Tibial artery (tissue), 4 donors: ENCODE measurements at regions not wholly inside any gene's neighbourhood (a gene's known extent, or its start where the extent isn't known, plus 50 kb on each side); places are given as distances from the start of the nearest gene placed in this dataset.

Experiments used
- DNase-seq, 2 donors: peaks; one replicate each; pipeline ENCODE4 v3.0.0-alpha.2; 2019
- H3K27ac ChIP-seq, 2 donors: fragments of 200-600 bp; sonication (generic) in 1 of 2; 1 replicate in 1 of 2; 2 replicates in 1 of 2; pipeline ENCODE4 v1.5.1; 2018 to 2019; ENCODE audit warnings: mild to moderate bottlenecking in 1 of 2
- H3K27me3 ChIP-seq, 2 donors: fragments of 200-600 bp; sonication (generic) in 1 of 2; one replicate each; pipeline versions ENCODE4 v1.5.1 to v1.6.0; 2016 to 2019
- H3K36me3 ChIP-seq, 3 donors: fragments of 200-600 bp; sonication (generic) in 2 of 3; one replicate each; pipeline ENCODE4 v1.5.1; 2016 to 2019; ENCODE audit warnings: mild to moderate bottlenecking in 2 of 3
- H3K4me1 ChIP-seq, 4 donors: fragments of 200-600 bp; sonication (generic) in 2 of 4; 1 replicate in 3 of 4; 2 replicates in 1 of 4; pipeline ENCODE4 v1.5.1; 2016 to 2019
- H3K4me3 ChIP-seq, 2 donors: fragments of 200-600 bp; sonication (generic) in 1 of 2; 1 replicate in 1 of 2; 2 replicates in 1 of 2; pipeline ENCODE4 v1.5.1; 2018 to 2019; ENCODE audit warnings: mild to moderate bottlenecking in 2 of 2
- H3K9me3 ChIP-seq, 3 donors: fragments of 200-600 bp; sonication (generic) in 1 of 3; one replicate each; pipeline ENCODE4 v1.5.1; 2016 to 2019
- intact Hi-C: fragments of 100-400 bp; cut with DNase I; formaldehyde crosslinking; loops from one replicate; pipeline ENCODE4 v1.15.0; 2023; ENCODE audit warnings: low total_unique reads
- TF ChIP-seq, protein P1 (sequence below), 2 experiments: fragments of 200-600 bp in 1 of 2; fragments of 450-650 bp in 1 of 2; IDR thresholded peaks; one replicate each; pipeline ENCODE4 v1.5.1; 2017 to 2019; ENCODE audit warnings: antibody characterized with exemption in 2 of 2, mild to moderate bottlenecking in 1 of 2, moderate library complexity in 1 of 2

DNA sequence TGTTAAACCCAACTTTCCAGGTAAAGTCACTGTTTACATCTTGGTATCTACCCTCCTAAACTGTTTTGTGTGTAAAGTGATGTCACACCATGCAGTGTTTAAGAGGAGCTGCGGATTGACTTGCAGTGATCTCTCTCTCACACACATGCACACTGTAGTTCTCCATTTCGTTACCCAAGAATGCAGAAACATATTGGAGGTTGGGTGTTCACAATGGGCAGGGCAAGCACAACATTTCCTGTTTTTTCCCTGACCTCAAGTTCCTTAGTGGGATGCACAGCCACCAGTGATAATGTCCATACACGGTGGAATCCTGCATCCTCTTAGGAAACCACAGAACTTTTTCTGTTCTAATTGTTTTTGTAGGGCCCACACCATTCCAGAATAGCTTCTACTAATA lies 85.3 kb upstream of the CFAP20DC start:
- Histone ChIP-seq H3K27ac (no peak overlapping the region), H3K27me3 (no peaks in the 10 kb centered on the region), H3K9me3 (no peaks in the 10 kb centered on the region), H3K4me3 (no peak overlapping the region), H3K36me3 (no peaks in the 10 kb centered on the region), H3K4me1 (peaks cover 0 to 32% (median 0%) of the 10 kb centered on the region in 4 donors)
- no peak for DNase-seq
- intact Hi-C loops, result no loop called here
- TF ChIP-seq, protein P1, sequence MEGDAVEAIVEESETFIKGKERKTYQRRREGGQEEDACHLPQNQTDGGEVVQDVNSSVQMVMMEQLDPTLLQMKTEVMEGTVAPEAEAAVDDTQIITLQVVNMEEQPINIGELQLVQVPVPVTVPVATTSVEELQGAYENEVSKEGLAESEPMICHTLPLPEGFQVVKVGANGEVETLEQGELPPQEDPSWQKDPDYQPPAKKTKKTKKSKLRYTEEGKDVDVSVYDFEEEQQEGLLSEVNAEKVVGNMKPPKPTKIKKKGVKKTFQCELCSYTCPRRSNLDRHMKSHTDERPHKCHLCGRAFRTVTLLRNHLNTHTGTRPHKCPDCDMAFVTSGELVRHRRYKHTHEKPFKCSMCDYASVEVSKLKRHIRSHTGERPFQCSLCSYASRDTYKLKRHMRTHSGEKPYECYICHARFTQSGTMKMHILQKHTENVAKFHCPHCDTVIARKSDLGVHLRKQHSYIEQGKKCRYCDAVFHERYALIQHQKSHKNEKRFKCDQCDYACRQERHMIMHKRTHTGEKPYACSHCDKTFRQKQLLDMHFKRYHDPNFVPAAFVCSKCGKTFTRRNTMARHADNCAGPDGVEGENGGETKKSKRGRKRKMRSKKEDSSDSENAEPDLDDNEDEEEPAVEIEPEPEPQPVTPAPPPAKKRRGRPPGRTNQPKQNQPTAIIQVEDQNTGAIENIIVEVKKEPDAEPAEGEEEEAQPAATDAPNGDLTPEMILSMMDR (IDR thresholded peaks at IDR 0.05), result no peak

DNA sequence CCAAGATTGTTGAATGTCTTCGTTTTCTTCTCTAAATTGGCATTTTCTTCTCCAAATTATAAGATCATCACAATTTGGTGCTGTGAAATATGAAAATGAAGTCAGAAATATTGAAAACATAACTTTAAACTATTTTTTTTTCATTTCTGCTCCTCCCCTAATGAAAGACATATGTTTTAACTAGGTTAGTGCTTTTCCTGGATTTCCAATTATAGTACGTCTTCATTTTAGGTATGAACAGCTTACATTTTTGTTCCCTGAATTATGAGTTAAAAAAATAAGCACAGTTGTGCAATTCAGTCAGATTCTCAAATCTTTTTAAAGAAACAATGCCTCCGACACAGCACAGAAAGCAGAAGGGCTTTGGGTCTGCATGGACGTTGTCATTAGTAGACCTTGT lies 83.5 kb upstream of the CFAP20DC start:
- Histone ChIP-seq H3K4me3 (no peak overlapping the region), H3K4me1 (peaks cover 0 to 32% (median 0%) of the 10 kb centered on the region in 4 donors), H3K9me3 (no peaks in the 10 kb centered on the region), H3K27me3 (no peaks in the 10 kb centered on the region), H3K36me3 (no peaks in the 10 kb centered on the region), H3K27ac (no peak overlapping the region)
- intact Hi-C loops, result no loop called here
- TF ChIP-seq, protein P1 (IDR thresholded peaks at IDR 0.05), result no peak
- DNase-seq, result no peak

DNA sequence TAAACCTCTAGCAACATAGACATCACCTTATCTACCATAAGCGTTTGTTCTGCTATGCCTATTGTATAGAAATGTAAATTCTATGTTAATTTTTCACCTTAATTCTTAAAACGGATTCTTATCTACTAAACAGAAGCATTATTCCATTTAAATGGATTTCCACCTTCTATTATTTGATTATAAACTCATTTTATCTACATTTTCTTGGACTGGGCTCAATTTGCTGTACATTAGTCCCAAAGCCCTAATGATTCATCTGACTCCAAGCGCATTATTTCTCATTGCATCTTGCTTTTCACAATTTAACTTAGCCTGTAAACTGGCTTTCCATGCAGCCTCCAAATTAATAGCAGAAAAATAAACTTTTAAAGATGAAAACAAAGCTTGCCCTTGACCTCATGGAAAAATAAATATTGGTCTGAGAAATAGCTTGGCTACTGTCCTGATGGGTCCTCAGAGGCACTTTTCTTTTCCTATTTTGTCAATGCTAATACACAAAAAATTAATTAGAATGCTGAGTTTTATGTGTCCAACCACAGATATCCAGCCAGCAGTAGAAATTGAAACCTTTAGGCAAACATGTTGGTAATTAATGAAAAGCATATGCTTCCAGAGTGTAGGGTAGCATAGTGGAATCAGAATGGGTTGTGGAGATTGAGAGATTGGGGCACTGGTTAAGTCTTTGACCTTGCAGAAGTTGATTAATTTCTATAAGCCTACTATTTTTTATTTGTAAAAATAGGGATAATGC lies 81.4 kb upstream of the CFAP20DC start:
- no peak for DNase-seq
- intact Hi-C loops, result no loop called here

DNA sequence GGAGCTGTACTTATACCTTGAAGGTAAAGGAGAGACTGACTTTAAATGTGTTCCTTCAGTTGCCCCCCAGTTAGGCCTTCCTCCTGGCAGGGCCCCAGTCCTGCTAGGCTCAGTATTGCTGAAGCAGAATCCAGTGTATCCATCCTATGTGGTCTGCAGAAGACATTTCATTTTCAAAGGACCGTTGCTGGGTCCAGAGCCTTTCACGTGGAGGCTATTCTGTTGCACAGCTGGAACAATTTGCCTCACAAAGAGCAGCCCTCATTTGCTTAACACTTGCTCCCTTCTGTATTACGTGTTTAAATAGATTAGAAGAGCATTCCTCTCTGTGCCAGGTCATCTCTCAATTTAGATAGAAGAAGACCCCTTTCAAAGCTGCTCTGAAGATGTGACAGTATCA lies 78.9 kb upstream of the CFAP20DC start:
- no peak overlapping the region for H3K27ac ChIP-seq
- no peak for DNase-seq
- H3K9me3 ChIP-seq, result no peaks in the 10 kb centered on the region
- H3K36me3 ChIP-seq, result no peaks in the 10 kb centered on the region
- intact Hi-C loops, result no loop called here
- no peaks in the 10 kb centered on the region for H3K27me3 ChIP-seq
- no peak overlapping the region for H3K4me3 ChIP-seq
- TF ChIP-seq, protein P1 (IDR thresholded peaks at IDR 0.05), result no peak
- peaks cover 0 to 42% (median 0%) of the 10 kb centered on the region in 4 donors for H3K4me1 ChIP-seq

More for the DNA sequence above, 81.4 kb upstream of the CFAP20DC start:
- peaks cover 0 to 45% (median 0%) of the 10 kb centered on the region in 4 donors for H3K4me1 ChIP-seq
- H3K9me3 ChIP-seq, result no peaks in the 10 kb centered on the region
- H3K27me3 ChIP-seq, result no peaks in the 10 kb centered on the region
- H3K4me3 ChIP-seq, result no peak overlapping the region
- H3K36me3 ChIP-seq, result no peaks in the 10 kb centered on the region
- H3K27ac ChIP-seq, result no peak overlapping the region
- TF ChIP-seq, protein P1 (IDR thresholded peaks at IDR 0.05), result no peak

DNA sequence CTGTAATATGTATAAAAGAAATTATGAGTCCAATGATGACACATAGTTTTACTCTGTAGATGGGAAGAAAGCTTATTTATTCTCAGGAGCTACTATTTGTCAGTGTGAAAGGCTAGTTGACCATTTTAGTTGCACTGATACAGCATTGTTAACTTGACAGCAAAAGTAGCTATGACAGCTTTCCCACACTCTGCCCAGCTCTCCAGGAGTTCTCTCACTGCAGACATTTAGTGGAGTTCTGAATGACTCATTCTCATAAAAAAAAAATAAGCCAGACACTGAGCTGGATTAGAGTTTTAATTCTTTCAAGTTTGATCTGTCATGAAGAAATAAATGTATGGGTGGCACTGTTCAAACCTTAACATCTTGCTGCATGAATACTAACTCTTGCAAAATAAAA lies 77.2 kb upstream of the CFAP20DC start:
- intact Hi-C loops, result no loop called here
- H3K4me3 ChIP-seq, result no peak overlapping the region
- no peak overlapping the region for H3K27ac ChIP-seq
- peaks cover 0 to 26% (median 0%) of the 10 kb centered on the region in 4 donors for H3K4me1 ChIP-seq
- no peaks in the 10 kb centered on the region for H3K27me3 ChIP-seq
- no peaks in the 10 kb centered on the region for H3K36me3 ChIP-seq
- TF ChIP-seq, protein P1 (IDR thresholded peaks at IDR 0.05), result no peak
- DNase-seq, result no peak
- H3K9me3 ChIP-seq, result no peaks in the 10 kb centered on the region
